SK-N-SH treated with all-trans-retinoic acid at 6 μM for 48 hours (cell line): ENCODE measurements at regions not wholly inside any gene's neighbourhood (a gene's known extent, or its start where the extent isn't known, plus 50 kb on each side); places are given as distances from the start of the nearest gene placed in this dataset.

Source experiments
- ISL1 ChIP-seq: fragments of 250-450 bp; sonication (Bioruptor Pico); IDR thresholded peaks from 2 replicates; pipeline ENCODE4 v2.1.2; 2022; ENCODE audit warnings: mild to moderate bottlenecking, moderate library complexity
- RARB ChIP-seq: fragments of 250-450 bp; sonication (Bioruptor Pico); IDR thresholded peaks from 2 replicates; pipeline ENCODE4 v1.8.0; 2021; ENCODE audit warnings: mild to moderate bottlenecking, moderate library complexity
- SNAI2 ChIP-seq: fragments of 250-450 bp; sonication (Bioruptor Pico); IDR thresholded peaks from 2 replicates; pipeline ENCODE4 v1.5.0; 2020; ENCODE audit warnings: mild to moderate bottlenecking, moderate library complexity
- ZC3H10 ChIP-seq: fragments of 250-450 bp; sonication (Bioruptor Pico); IDR thresholded peaks from 2 replicates; pipeline ENCODE4 v1.5.1; 2021; ENCODE audit warnings: mild to moderate bottlenecking, moderate library complexity
- ZFP30 ChIP-seq: fragments of 450-650 bp; formaldehyde crosslinking; IDR thresholded peaks from 2 replicates; pipeline ENCODE4 v1.5.0; 2022; ENCODE audit warnings: mild to moderate bottlenecking, moderate library complexity

DNA sequence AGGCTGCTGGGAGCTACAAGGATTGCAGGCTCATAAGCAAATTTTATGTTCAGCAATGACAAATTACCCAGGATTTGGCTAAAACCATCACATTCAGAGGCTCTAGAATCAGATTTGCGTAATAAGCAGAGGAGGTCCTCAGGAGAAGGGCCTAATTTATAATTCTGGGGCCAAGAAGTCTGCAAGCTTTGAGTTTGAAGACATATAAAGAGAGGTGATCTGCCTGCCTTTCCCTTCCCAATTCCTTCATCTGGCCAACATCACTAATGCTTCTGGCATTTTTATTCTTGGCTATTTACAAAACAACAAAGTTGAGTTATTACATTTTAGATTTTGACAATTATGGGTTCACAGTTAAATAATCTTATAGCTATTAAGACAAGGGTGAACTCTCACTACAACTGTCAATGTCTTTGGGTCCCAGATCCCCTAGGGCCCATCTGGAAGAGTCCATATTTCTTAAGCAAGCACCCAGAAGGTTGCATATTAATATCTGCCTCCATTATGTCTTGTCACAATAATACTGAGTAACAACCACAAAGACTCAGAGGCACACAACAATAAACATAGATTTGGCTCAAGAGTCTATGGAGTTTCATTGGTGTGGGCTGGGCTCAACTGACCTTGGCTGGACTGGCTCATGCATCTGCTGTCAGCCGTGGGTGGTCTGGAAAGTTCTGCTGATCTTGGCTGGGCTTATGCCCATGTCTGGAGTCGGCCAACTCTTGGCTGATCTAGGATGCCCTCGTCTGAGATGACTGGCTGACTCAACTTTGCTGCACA is 67.2 kb upstream of the CD82 start:
- TF ChIP-seq ISL1 (CRISPR knock-in tag) (no peak), SNAI2 (CRISPR knock-in tag) (no peak), ZFP30 (no peak), RARB (CRISPR knock-in tag) (no peak), ZC3H10 (CRISPR knock-in tag) (no peak)
